HG02938 (cell line): ENCODE measurements at regions not wholly inside any gene's neighbourhood (a gene's known extent, or its start where the extent isn't known, plus 50 kb on each side); places are given as distances from the start of the nearest gene placed in this dataset.
"Not testable (repeated sequence)": the region's sequence is repeated elsewhere in the genome, so short reads cannot be mapped to it uniquely, and the experiment has no call there.

Experiments
- ATAC-seq: cut with Tn5 transposase; IDR thresholded peaks from one replicate; pipeline ENCODE4 v1.9.1; 2021; ENCODE audit warnings: mild to moderate bottlenecking, moderate library complexity; ENCODE audit not compliant: unreplicated experiment

- ATAC-seq, result no peak
Observed at GRCh38 chr21:24636696-24637095, 970.6 kb downstream of the MRPL39 start.

GRCh38 chr21:24634749-24635148 is 972.5 kb downstream of the MRPL39 start:
- ATAC-seq, result no peak

DNA sequence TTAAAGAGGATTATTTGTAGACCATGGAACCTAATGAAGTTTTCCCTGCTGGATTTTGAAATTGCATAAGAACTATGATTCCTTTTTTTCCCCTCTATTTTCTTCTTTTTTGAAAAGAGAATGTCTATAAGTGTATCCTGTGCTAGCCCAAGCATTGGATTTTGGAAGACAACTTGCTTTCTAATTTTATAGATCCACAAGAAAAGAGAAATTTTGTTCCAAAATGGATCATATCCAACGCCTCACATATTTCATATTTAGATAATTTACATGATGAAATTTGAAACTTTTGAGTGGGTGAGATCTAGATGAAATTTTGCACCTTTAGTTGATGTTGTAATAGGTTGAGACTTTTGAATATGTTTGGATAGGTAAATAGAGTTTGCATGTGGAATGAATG is 978.7 kb downstream of the MRPL39 start:
- no peak for ATAC-seq

DNA sequence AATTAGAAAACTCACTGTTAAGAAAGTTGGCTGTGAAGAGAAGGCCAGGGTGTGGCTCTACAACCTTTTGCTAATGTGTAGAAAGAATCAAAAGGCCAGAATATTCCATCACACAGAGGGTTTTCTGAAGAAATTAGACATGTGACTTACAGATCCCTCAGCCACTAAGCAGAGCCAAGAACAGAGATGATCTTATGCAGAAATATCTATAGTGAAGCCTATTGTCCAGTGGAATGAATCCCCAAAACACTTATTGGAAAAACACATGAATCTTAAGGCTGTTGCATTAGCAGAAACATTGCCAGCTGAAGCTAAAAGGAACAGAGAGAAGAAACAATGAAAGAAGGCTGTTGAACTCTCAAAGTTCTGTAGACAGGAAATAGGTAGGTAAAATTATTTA is 979.2 kb downstream of the MRPL39 start:
- ATAC-seq, result no peak

GRCh38 chr21:24617819-24618218 is 989.5 kb downstream of the MRPL39 start:
- no peak for ATAC-seq

DNA sequence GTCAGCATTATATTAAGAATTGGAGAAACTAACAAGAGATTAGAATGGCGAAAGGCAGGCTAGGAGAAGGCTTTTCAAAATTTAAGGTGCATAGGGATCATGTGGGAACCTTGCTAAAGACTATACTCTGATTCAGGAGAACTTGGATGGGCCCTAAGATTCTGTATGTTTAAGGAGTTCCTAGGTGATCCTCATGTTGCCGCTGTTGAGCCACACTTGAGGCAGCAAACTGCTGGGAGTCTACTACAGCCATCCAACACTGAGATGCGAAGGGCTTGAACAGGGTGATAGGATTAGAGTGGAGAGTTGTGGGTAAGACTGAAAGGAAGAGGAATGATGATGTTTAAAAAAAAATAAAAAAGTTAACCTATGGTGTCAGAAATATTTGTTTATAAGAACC is 1013.2 kb downstream of the MRPL39 start:
- no peak for ATAC-seq

GRCh38 chr21:24590261-24590660 is 1017.0 kb downstream of the MRPL39 start:
- ATAC-seq, result no peak

DNA sequence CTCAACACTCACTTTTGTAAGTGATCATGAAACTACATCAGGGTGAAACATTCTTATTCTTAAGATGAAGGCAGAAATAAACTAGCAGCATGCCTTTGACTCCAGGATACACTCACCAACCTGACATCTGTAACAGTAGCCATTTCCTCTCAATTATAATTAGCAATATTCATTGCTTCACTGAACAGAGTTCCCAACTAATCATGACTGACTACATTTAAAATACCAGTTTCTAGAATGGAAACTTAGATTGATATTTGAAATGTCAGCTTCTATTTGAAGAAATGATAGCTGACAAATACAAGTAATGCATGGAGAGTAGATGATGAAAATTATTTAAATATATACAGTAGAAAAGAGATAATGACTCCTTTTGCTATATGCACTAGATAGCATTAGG is 1023.8 kb downstream of the MRPL39 start:
- ATAC-seq, result no peak

- ATAC-seq, result no peak
Observed at GRCh38 chr21:24577301-24577700, 1030.0 kb downstream of the MRPL39 start.

DNA sequence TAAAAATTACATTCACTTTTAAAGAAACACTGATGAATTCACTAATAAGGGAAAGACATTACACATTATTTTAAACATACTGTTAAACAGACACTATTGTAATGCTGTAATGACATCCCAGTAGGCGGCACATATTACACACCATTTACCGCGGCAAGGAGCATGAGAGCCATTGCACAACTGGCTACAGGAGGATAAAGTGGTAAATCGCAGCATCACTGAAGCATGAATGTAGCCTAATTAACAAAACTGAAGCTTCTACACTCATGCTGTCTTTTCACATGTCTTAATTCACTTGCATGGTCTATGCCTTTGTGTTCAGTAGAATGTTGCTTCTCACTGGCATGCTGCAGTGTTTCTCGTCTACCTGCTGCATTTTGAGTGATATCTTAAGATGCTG is 1046.0 kb downstream of the MRPL39 start:
- no peak for ATAC-seq

DNA sequence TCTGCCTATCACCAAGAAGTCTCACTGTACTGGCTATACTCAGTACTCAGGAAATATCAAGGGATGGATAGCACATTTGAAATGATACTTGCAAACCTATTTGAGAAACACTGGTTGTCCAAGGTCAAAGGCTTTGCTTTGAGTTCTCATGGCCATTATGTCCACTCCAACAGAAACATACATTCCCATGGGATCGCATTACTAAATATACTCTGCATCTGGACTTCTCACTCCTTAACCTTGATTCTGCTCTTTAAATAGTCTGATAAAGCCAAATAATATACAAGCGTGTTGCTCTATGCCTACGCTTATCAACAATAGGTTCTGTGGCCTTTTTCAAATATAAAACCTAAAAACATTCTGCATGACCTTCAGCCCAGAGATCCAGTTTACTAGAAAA is 1054.8 kb downstream of the MRPL39 start:
- no peak for ATAC-seq

GRCh38 chr21:24545807-24546361 is 1061.4 kb downstream of the MRPL39 start:
- no peak for ATAC-seq

DNA sequence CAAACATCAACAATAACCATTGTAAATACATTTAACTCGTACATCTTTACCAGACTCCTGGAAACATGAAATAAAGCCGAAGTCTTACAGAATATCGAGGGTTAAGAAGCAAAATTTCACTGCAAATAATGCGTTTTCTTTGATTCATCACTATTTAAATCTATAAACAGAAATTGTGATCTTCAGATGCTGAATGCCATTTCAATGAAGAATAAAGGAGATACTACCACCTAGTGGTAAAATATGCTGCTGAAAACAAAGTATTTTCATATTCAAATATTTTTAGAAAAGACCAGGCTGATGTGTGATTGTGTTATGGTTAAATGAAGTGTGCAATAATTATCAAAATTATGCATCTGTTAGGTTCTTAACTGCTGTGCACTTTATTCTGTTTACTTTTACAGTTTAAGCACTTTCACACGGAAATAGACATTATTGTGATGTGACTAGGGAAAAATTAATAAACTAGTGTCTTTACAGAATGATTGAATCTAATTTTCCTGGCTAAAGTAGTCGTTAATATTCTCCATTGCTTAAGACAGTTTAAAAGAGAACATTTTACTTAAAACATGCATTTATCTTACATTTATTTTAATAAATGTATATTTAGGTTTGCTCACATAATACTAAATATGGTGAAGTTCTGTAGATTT is 1093.1 kb downstream of the MRPL39 start:
- ATAC-seq, result no peak

GRCh38 chr21:24509131-24509530 is 1098.2 kb downstream of the MRPL39 start:
- no peak for ATAC-seq

GRCh38 chr21:24486973-24487372 is 1120.3 kb downstream of the MRPL39 start:
- no peak for ATAC-seq

DNA sequence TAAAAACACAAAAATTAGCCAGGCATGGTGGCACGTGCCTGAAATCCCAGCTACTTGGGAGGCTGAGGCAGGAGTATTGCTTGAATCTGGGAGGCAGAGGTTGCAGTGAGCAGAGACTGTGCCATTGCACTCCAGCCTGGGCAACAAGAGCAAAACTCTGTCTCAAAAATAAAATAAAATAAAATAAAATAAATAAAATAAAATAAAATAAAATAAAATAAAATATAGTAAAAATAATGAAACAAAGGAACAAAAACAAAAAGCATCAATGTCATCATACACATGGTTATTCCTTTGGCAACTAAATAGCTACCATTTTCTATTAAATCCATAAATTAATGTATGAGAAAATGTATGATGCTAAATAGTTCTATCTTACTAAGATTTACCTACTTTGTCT is 1123.9 kb downstream of the MRPL39 start:
- ATAC-seq, result not testable (repeated sequence)

GRCh38 chr21:24470852-24471251 is 1136.4 kb downstream of the MRPL39 start:
- ATAC-seq, result no peak

DNA sequence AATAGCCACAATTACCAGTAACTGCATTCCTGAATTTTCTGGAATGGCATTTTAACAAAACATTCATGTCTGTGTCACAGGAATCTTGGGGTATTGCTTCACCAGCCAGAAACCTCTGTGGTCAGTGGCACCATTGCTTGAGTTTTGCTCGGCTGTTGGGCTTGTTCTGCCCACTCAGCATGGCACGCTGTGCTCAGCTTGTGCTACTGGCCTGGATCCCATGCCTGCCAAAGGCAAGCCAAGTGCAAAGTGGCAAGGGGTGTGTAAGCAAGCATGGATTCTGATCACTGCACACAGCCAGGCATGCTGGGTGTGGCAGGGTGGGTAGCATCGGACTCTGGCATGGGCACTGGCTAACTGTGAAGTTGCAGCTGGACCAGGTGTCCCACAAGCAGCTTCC is 1150.9 kb downstream of the MRPL39 start:
- ATAC-seq, result no peak

DNA sequence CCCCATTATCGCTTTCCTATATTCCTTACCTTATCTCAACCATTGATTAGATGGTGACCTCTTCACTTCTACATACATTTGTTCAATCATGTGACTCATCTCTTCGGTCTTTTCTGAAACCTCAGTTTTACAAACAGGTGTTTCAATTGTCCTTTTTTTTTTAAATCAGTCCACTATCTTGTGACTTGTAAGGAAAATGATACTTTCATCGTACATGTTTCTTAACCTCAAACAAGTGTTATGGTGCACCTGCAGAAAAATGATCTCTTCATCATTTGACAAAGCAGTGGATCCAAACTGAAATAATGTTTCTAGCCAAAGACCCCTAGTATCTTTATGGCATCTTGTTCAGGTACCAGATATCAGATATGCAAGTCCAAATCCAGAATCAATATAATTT is 1157.2 kb downstream of the MRPL39 start:
- ATAC-seq, result no peak

DNA sequence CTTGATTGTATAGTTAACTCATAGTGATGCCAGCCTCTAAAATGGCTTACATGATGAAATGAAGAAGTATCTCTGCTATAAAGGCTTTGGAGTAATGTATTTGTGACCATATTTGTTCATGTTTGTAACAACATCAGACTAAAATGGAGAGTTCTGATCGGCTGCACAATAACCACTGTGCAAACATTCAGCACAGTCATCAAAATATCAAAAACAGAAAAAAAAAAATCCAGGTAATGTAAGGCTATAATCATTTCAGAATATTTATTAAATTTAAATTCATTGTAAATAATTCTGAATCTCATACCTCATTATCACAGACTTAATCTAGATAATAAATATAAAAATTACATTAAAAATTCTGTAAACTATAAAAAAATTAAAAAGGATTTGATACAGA is 1161.8 kb downstream of the MRPL39 start:
- no peak for ATAC-seq

GRCh38 chr21:24444736-24445135 is 1162.5 kb downstream of the MRPL39 start:
- no peak for ATAC-seq

GRCh38 chr21:24436236-24436635 is 1171.0 kb downstream of the MRPL39 start:
- ATAC-seq, result no peak

- peak; percentile 89 for ATAC-seq
Observed at GRCh38 chr21:24428591-24429199, 1178.6 kb downstream of the MRPL39 start.
